Urinary bladder (tissue), 3 donors: ENCODE measurements at regions not wholly inside any gene's neighbourhood (a gene's known extent, or its start where the extent isn't known, plus 50 kb on each side); places are given as distances from the start of the nearest gene placed in this dataset.

Experiments used
- DNase-seq: peaks from one replicate; pipeline ENCODE4 v3.0.0-alpha.2; 2015; ENCODE audit errors: extremely low spot score
- H3K27ac ChIP-seq: one replicate; pipeline ENCODE4 v1.5.1; 2013; ENCODE audit warnings: low read depth, mild to moderate bottlenecking, moderate library complexity
- H3K36me3 ChIP-seq: one replicate; pipeline ENCODE4 v1.6.1; 2013; ENCODE audit warnings: mild to moderate bottlenecking, moderate library complexity; ENCODE audit not compliant: insufficient read depth
- H3K4me1 ChIP-seq: one replicate; pipeline ENCODE4 v1.6.1; 2013; ENCODE audit warnings: mild to moderate bottlenecking, moderate library complexity; ENCODE audit not compliant: insufficient read depth
- H3K4me3 ChIP-seq: one replicate; pipeline ENCODE4 v1.5.1; 2013; ENCODE audit warnings: low read depth, low read length
- WGBS: extraction: QIAGEN DNeasy Blood & Tissue Kit; methylation state at CpG from one replicate; pipeline ENCODE4 v1.1.7; 2013; 5-methylcytosine and 5-hydroxymethylcytosine counted together
- donor health status: healthy with polysubstance abuse.
- donor health status: healthy.

- Histone ChIP-seq H3K27ac (no peak overlapping the region), H3K36me3 (no peaks in the 10 kb centered on the region), H3K4me3 (no peak overlapping the region), H3K4me1 (no peaks in the 10 kb centered on the region)
- no peak for DNase-seq
- 81% methylated on average over 4 of the region's 4 CpGs for WGBS
These were observed 429.6 kb upstream of the DMAC1 start for GRCh38 chr9:8229226-8229625.

GRCh38 chr9:8224381-8224801, 424.8 kb upstream of the DMAC1 start:
- H3K27ac ChIP-seq, result no peak overlapping the region
- no peaks in the 10 kb centered on the region for H3K4me1 ChIP-seq
- no peaks in the 10 kb centered on the region for H3K36me3 ChIP-seq
- WGBS, result 65% methylated on average over 4 of the region's 4 CpGs
- peak; percentile 3 for DNase-seq
- no peak overlapping the region for H3K4me3 ChIP-seq

DNA sequence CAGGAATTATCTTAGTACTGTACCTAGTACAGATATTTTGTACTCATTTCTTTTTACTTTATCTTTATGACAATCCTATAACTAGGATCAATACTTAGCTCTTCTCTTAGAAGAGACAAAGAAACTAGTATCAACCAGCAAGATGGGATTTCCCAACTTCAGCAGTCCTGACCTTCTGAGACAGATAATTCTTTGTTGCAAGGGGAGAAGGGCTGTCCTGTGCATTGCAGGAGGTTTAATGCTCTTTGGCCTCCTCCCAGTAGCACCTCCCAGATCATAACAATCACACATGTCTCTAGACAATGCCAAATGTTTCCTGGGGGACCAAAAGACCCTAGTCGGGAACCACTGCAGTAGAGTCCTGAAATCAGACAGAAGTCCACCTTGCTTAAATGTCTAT, 424.3 kb upstream of the DMAC1 start:
- Histone ChIP-seq H3K27ac (no peak overlapping the region), H3K4me1 (no peaks in the 10 kb centered on the region), H3K4me3 (no peak overlapping the region), H3K36me3 (no peaks in the 10 kb centered on the region)
- 75% methylated on average over 1 of the region's 1 CpG for WGBS
- DNase-seq, result no peak

DNA sequence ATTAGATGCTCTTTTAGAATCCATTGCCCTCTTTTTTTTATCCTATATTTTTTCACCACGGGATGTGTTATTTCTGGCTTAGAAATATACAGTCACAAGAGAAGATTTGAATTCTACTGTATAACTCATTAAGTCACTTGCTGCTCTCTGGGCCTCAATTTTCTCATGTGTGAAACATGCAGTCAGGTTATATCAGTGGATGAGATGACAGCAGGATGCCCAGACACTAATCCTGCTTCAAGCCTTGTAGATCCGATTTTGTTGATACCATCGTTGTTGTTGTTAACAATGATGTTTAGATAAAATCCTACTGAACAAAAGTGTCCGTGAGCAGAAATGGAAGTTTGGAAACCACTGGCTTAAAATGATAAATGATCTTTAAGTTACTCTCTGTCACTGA, 421.9 kb upstream of the DMAC1 start:
- no peaks in the 10 kb centered on the region for H3K36me3 ChIP-seq
- H3K27ac ChIP-seq, result no peak overlapping the region
- DNase-seq, result no peak
- WGBS, result 42% methylated on average over 4 of the region's 4 CpGs
- H3K4me3 ChIP-seq, result no peak overlapping the region
- no peaks in the 10 kb centered on the region for H3K4me1 ChIP-seq

DNA sequence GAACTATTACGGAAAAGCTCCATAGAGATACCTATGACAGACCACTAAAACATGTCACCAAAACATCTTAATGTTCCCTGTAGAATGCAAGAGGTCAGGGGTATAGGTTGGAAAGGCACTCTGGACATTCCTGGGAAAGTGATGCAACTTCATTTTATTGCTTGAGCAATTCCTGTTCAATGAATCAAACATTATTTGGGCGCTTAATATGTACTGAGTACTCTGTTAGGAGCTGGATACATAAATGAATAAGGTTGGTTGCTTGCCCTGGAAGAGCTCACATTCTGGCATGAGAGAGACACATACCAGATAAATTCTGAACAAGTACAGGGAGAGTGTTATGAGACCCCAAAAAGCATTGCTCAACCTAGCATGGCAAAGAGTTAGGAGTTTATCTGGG, 408.9 kb upstream of the DMAC1 start:
- Histone ChIP-seq H3K4me1 (no peaks in the 10 kb centered on the region), H3K27ac (no peak overlapping the region), H3K4me3 (no peak overlapping the region), H3K36me3 (no peaks in the 10 kb centered on the region)
- DNase-seq, result no peak
- WGBS, result 95% methylated on average over 2 of the region's 2 CpGs

DNA sequence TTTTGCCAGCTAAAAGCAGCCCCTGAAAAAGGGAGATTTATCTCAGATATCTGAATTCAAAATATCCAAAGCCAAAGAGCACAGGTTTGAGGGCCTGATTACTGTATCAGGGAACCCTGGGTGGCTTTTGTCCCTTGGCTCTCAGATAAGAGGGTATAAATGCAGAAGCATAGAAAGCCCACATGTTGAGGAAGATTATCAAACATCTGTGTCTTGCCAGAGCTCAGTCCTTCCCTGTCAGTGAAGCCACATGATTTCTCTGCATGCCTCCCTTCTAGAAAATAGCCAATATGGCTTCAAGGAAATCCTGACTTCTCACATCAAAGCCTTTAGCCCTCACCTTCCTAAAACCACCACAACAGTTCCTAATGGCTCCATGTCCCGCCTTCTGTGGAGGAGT, 408.0 kb upstream of the DMAC1 start:
- Histone ChIP-seq H3K27ac (no peak overlapping the region), H3K4me1 (no peaks in the 10 kb centered on the region), H3K36me3 (no peaks in the 10 kb centered on the region), H3K4me3 (no peak overlapping the region)
- WGBS, result 90% methylated on average over 1 of the region's 1 CpG
- no peak for DNase-seq

- 69% methylated on average over 2 of the region's 2 CpGs for WGBS
- Histone ChIP-seq H3K36me3 (no peaks in the 10 kb centered on the region), H3K4me3 (no peak overlapping the region), H3K4me1 (no peaks in the 10 kb centered on the region), H3K27ac (no peak overlapping the region)
- no peak for DNase-seq
These were observed 407.1 kb upstream of the DMAC1 start for GRCh38 chr9:8206720-8207119.

DNA sequence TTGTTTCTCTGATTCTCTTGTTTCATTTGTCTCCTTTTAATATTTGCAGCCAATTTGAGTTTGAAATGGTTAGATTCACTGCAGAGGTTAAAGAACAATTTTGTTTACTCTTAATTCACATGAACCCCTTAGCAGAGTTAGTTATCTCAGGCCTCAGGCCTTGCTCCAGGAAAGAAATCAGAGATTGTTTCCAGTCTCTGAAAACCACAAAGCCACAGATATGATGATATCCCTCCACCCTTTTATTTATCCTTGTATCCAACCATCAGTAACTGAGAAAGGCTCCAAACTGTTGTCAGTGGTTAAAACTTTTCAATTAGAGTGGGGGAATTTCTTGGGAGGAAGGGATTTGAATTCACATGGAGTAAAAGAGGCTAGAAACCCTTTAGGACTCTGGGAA, 406.0 kb upstream of the DMAC1 start:
- no peaks in the 10 kb centered on the region for H3K4me1 ChIP-seq
- H3K27ac ChIP-seq, result no peak overlapping the region
- DNase-seq, result no peak
- H3K4me3 ChIP-seq, result no peak overlapping the region
- H3K36me3 ChIP-seq, result no peaks in the 10 kb centered on the region

GRCh38 chr9:8189881-8190280, 390.3 kb upstream of the DMAC1 start:
- no peak for DNase-seq
- Histone ChIP-seq H3K36me3 (no peaks in the 10 kb centered on the region), H3K4me1 (no peaks in the 10 kb centered on the region), H3K27ac (no peak overlapping the region), H3K4me3 (no peak overlapping the region)
- 96% methylated on average over 1 of the region's 1 CpG for WGBS

DNA sequence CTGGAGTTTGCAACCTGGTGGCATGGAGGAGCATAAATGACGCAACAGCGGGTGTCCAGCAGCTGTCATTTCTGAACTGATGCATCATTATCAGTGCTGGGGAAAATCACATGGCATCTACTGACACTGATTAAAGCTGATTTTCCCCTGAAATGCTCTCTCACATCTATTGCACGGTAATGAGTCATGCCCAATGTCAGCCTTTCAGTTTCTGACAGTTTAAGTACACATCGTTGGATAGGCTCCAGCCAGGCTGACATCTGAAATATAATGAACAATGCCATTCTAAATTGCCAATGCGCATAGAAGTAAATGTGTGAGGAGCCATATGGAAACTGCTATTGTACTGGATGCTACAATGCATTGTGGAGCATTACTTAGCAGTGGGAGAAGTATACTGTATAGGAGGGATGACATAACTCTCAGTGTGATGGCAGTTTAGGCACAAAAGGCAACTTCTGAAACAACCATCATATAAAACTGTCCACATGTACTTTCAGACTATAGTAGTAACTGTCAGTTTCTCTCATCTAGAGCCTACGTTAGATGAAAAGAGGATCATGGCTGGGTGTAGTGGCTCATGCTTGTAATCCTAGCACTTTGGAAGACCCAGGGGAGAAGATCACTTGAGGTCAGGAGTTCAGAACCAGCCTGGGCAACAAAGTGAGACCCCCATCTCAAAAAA, 389.3 kb upstream of the DMAC1 start:
- 80% methylated on average over 6 of the region's 6 CpGs for WGBS
- DNase-seq, result no peak
- H3K4me1 ChIP-seq, result no peaks in the 10 kb centered on the region
- H3K36me3 ChIP-seq, result no peaks in the 10 kb centered on the region
- no peak overlapping the region for H3K4me3 ChIP-seq
- H3K27ac ChIP-seq, result no peak overlapping the region

DNA sequence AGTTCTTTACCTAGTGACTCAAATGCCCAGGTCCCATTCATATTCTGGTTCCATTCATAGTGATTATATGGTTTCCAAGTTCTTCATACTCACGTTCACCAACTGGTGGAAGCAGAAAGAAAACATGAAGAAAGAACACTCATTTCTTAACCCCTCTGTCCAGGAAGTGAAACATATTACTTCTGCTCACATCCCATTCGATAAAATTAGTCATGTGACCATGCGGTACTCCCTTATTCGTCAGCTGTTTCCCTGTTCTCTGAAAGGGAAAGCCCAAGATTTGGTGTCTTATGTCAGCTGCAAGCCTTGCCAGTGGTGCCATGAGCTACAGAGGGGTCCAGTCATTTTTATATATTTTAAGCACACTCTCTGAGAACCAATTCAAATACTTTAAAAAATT, 387.0 kb upstream of the DMAC1 start:
- Histone ChIP-seq H3K4me3 (no peak overlapping the region), H3K4me1 (no peaks in the 10 kb centered on the region), H3K27ac (no peak overlapping the region), H3K36me3 (no peaks in the 10 kb centered on the region)
- WGBS, result 94% methylated on average over 4 of the region's 4 CpGs
- no peak for DNase-seq

GRCh38 chr9:8183618-8184017, 384.0 kb upstream of the DMAC1 start:
- H3K4me1 ChIP-seq, result no peaks in the 10 kb centered on the region
- 86% methylated on average over 3 of the region's 3 CpGs for WGBS
- H3K27ac ChIP-seq, result no peak overlapping the region
- no peak for DNase-seq
- no peaks in the 10 kb centered on the region for H3K36me3 ChIP-seq
- H3K4me3 ChIP-seq, result no peak overlapping the region

GRCh38 chr9:8179381-8180053, 379.9 kb upstream of the DMAC1 start:
- H3K4me1 ChIP-seq, result no peaks in the 10 kb centered on the region
- H3K4me3 ChIP-seq, result no peak overlapping the region
- no peak for DNase-seq
- H3K27ac ChIP-seq, result no peak overlapping the region
- H3K36me3 ChIP-seq, result no peaks in the 10 kb centered on the region
- 43% methylated on average over 3 of the region's 3 CpGs for WGBS

DNA sequence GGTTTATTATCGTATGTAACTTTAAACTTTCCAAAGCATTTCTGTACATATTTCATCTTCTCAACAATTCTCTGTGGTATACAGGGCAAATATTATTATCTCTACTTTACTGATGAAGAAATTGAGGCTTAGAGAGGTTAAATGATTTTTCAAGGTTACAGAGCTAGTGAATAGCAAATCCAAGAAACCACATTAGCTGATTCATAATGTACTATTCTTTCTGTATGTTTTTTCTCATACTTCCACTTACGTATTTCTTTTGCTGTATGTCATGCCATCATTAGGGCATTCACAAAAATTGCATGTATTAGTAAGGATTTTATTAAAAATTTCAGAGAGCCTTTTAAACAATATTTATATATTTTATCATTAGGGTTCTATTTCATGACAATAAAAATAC, 372.4 kb upstream of the DMAC1 start:
- Histone ChIP-seq H3K36me3 (no peaks in the 10 kb centered on the region), H3K4me3 (no peak overlapping the region), H3K27ac (no peak overlapping the region), H3K4me1 (no peaks in the 10 kb centered on the region)
- DNase-seq, result no peak
- WGBS, result 82% methylated on average over 2 of the region's 2 CpGs
